ENCODE measurements at regions not wholly inside any gene's neighbourhood (a gene's known extent, or its start where the extent isn't known, plus 50 kb on each side); places are given as distances from the start of the nearest gene placed in this dataset.

GRCh38 chr16:66152823-66153393, 213.6 kb upstream of the CDH5 start:
- TF ChIP-seq TEAD4 (IDR thresholded peaks at IDR 0.05) (no peak), ZBTB7A (IDR thresholded peaks at IDR 0.05; ENCODE audit: low read depth) (no peak), EP300 (IDR thresholded peaks at IDR 0.05; ENCODE audit: borderline replicate concordance) (no peak)

Measured in Ishikawa (cell line).